GM18909 (cell line): ENCODE measurements at regions not wholly inside any gene's neighbourhood (a gene's known extent, or its start where the extent isn't known, plus 50 kb on each side); places are given as distances from the start of the nearest gene placed in this dataset.

Experiments
- ATAC-seq: cut with Tn5 transposase; IDR thresholded peaks from one replicate; pipeline ENCODE4 v1.9.1; 2021; ENCODE audit warnings: mild to moderate bottlenecking; ENCODE audit not compliant: unreplicated experiment, poor library complexity

DNA sequence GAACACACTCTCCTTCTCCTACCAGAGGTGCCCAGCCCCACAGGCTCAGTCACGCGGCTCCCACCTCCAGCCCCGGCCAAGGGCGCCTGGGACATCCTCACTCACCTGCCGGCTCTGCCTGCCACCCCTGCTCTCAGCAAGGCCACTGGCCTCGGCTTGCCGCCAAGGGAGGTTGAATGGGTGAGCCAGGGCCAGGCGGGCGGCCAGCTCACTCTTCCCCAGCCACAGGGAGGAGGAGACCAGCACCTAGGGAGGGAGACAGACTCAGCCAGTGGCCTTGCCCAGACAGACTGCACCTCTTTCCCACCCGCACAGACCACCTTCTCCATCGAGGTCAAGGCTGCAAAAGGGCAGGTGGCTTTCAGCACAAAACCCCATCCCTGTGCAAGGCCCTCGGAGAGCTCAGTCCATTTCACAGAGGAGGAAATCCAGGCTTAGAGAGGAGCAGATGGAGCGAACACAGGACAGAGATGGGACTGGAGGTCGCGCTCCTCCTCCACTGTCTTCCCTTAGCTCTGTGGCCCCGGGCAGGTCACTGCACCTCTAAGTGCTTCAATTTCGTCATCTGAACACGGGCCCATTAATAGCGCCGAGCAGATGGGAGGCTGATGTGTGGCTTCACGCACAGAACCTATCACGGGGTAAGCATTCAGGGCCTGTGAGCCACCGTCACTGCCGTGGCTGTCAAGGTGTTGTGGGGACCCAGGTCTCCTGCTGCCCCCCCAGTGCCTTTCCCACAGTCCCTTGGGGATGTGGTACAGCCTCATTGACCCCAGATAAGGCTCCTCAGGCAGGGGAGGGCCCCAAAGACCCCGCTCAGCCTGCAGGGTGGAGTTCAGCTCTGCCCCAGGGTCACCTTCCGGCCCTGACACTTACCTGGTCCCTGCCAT lies 56.1 kb downstream of the RMI2 start:
- no peak for ATAC-seq

DNA sequence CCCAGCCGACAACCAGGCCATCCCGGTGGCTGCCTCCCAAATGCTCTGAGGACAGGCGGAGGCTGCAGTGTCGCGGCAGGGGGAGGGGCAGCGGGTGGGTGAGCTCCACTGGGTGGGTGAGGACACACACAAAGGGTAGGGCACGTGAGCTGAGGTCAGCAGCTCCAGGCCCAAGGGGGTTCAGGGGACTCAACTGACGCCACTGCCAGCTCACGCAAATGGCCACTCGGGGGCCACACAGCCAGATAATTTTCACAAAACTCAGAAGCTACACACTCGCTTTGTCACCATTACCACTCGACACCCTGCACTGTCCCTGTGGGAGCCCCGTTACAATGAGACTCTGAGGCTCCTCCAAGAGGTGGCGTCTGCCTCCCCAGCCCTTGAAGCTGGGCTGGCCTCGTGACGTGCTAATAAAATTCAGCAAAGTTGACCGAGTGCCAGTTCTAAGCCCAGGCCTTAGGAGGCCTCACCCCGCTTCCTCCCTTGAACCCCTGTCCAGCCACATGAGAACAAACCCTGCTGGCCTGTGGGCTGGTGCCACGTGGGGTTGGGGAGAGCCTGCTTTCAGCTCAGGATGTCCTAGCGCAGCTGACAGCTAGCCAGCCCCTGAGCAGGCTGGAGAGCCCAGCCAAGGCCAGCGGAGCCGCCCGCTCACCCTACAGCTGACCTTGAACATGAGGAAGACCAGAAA lies 56.9 kb downstream of the RMI2 start:
- ATAC-seq = no peak

DNA sequence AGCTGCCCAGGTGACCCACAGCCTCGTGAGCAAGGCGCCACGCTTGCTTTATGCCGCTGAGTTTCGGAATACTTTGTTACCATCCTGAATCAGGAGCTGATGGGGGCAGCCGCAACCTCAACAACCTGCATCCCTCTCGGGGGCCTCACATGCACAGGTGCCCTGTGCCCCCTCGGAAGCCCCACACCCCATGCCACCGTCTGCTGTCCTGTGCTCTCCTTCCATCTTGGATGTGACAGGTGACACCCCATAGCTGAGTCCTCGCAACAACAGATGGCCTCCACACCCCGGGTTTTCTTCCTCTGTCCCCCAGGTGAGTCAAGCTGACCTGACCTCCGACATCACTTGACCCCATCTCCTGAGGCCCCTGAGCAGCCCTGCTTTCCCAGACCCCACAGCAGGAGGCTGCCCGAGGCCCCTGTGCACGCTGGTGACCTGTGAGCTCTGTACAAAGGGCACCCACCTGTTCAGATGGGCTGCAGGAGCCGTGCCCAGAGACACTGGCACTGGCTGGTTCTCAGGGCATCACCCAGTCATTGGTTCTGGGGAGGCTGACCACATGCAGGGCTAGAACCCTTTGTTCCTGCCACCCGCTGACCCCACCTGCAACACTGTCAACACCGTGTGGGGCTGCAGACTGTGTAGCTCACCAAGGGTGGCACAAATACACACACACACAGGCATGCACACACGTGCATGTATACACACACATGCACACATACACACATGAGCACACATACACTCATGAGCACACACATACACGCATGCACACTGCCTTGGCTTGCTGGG lies 57.7 kb downstream of the RMI2 start:
- no peak for ATAC-seq

DNA sequence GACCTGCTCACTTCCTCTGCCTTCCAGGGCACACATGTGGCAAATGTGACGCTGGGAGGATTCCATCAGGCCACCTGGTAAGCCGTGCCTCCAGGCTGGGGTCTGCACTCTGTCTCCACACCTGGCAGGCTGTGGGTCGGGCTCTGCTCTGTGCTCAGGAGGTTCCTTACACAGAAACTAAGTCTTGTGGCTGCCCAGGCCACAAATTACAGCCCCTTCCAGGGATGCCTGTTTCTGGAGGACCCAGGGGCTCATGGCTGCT lies 58.2 kb downstream of the RMI2 start:
- ATAC-seq = no peak

DNA sequence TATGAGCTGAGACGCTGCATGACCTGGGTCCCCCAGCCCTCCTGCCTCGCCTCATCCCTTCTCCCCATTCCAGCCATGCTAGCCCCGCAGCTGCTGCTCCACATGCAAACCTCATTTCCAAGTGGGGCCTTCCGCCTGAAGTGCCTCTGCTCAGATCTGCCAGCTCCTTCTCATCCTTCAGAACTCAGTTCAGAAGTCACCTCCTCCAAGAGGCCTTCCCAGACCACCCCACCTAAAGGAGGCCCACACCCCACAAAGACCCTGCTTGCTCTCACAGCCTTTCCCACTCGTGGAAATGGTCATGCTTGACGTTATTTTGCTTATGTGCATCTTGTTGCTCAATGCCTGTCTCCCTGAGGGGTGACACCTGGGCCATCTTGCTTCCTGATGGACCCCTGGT lies 58.7 kb downstream of the RMI2 start:
- no peak for ATAC-seq

DNA sequence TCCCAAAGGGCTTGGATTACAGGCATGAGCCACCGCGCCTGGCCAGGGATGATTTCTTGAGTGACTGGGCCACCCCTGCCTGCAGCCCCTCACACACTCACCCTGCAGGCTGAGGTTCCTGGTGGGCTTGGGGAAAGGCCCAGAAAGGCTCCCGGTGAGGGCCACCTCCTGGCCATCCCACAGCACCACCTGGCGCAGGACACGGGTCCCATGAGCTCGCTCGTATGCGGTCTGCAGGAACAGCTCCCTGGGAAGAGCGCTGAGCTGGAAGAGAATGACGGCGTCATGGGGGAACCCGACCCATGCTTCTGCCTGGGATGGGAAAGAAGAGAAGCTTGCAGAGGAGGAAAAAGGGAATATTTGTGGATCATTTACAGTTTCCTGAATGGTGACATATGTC lies 59.3 kb downstream of the RMI2 start:
- no peak for ATAC-seq

DNA sequence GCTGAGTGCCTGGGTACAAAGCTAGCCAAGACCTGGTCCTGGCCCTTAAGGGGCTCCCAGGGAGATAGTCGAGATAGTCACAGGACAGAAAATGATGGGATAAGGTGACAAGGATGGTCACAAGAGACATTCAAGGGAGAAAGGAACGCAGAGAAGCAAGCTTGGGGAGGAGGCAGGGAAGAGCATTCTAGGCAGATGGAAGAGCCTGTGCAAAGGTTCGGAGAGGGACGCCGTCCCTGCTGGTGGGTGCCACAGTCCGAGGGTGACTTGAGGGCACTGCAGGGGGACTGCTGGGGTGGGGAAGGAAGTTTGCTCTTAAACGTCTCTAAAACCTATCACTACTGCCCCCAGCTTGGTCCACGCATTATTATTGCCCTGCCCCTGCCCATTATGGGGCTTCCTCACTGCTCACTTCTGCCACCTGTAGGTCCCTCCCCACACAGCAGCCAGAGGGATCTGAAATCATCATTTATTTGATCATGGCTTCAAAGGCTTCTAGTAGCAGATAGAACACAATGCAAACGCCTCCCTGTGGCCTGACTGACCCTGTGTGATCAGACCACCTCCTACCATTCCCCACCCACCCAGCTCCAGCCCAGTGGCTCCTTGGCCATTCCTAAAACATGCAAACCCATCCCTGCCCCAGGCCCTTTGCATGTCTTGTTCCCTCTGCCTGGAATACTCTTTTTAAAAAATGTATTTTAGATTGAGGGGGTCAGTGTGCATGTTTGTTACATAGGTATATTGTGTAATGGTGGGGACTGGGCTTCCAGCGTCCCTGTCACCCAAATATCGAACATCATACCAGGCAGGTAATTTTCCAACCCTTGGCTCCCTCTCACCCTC lies 60.3 kb downstream of the RMI2 start:
- no peak for ATAC-seq

DNA sequence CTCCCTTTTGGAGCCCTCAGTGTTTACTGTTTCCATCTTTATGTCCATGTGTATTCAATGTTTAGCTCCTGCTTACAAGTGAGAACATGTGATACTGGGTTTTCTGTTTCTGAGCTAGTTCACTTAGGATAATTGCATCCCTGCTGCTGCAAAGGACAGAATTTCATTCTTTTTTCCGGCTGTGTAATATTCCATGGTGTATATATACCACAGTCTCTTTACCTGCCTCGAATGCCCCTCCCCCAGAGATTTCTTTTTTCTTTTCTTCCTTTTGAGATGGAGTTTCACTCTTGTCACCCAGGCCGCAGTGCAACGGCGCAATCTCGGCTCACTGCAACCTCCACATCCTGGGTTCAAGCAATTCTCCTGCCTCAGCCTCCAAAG lies 60.9 kb downstream of the RMI2 start:
- no peak for ATAC-seq

DNA sequence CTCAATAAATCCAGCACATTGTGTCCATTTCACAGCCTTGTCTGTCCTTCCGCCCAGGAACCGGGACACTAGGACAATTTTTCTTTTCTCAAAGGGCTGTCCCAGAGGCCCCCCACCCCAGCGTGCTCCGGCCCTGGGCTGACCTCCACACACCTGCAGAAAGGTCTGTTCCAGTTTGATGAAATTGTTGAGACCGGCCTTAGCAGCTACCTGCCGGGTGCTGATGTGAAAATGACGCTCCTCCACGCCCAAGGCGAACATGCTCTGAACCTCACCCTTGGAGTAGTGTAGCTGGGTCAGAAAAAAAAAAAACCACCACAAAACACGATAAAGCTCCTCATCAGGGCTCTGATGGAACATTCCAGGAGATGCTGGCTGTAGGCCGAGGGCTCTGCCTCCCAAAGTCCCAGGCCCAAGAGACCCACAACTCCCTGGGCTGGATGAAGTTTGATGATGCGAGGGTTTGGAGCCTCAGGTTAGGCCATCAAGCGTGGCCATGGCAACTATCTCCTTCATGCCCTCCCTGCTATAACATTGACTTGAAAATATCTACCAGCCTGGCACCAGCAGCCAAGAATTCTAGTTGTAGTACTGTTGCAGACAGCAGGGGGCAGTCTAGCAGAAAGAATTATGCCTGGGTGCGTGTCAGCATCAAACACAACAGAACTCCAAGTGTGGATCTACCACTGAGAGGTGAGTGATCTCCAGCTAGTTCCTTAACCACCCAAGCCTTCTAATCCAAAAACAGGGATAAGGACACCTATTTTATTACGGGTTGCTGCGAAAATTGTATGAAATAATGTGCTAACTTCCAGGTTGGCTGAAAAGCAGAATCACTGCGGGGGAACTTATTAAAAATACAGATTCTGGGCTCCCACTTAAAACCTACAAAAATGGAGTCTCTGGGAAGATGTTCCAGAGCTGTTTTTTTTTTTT lies 62.1 kb downstream of the RMI2 start:
- no peak for ATAC-seq

DNA sequence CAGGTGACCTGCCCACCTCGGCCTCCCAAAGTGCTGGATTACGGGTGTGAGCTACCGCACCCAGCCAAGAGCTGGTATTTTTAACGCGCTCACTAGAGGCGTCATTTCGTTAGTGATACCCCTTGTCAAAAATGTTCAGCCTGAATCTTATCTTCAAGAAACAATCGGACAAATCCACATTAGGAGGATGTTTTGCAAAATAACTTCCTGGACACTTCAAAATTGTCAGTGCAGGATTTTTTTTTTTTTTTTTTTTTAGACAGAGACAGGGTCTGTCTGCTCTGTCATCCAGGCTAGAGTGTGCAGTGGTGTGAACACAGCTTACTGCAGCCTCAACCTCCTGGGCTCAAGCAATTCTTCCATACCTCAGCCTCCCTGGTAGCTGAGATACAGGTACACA lies 63.0 kb downstream of the RMI2 start:
- ATAC-seq = no peak

DNA sequence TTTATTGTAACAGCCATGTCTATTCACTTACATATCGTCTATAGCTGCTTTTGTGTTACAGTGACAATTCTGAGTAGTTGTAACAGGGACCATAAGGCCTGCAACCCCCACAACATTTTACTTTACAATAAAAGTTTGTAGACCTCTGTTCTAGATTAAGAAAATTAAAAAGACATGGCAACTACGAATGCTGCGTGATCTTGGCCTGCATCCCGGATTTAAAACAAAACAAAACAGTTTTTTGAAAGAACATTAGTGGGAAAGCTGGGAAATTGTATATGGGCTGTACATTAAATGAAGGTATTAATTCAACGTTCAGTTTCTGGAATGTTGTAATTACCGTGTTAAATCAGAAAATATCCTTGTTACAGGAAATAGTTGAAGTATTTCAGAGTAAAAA lies 64.1 kb downstream of the RMI2 start:
- ATAC-seq = no peak

DNA sequence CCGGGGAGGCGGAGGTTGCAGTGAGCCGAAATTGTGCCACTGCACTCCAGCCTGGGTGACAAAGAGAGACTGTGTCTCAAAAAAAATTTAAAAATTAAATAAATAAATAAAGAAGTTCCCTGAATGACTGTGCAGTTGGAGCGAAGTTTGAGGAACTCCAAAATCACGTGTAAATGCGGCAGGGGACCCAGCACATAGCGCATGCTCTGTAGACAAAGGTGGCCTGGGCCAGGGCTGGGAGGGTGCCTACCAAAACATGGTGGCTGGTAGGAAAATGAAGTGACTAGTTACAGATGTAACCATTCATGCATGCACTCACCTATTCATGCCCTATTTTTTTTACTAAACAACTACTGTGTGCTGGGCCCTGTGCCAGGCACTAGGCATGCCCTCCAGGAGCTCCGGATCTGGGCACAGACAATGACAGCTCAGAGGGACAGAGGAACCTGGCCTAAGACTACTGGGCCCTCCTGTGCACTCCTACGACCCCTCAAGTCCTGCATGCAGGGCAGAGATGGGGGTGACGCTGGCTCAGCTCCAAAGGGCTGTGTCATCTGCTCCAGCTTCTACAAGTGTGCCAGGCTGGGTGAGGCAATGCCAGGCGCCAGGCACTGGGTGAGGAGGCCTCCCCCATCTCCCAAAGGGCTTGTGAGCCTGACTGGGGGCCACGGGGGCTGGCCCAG lies 65.3 kb downstream of the RMI2 start:
- ATAC-seq = no peak

DNA sequence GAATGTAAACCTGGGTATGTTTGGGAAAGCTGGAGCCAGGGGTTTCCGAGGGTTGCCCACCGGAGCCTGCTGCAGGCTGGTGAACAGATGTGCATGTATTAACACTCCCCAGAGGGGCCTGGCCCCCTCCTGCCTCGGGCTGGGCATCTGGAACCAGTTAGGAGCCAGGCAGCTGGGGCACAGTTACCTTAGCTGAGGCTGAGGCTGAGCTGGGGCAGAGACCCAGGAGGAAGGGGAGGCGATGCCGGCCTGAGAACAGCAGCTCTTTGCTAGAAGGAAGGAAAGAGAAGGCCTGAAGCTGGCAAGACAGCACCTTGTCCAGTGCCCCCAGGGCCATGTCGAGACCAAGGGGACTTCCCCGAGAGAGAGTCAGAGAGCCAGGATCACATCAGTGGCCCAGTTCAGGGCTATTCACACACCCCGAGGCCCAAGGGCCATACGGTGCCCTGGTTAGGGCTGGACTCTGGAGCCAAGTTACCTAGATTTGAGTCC lies 65.8 kb downstream of the RMI2 start:
- no peak for ATAC-seq

DNA sequence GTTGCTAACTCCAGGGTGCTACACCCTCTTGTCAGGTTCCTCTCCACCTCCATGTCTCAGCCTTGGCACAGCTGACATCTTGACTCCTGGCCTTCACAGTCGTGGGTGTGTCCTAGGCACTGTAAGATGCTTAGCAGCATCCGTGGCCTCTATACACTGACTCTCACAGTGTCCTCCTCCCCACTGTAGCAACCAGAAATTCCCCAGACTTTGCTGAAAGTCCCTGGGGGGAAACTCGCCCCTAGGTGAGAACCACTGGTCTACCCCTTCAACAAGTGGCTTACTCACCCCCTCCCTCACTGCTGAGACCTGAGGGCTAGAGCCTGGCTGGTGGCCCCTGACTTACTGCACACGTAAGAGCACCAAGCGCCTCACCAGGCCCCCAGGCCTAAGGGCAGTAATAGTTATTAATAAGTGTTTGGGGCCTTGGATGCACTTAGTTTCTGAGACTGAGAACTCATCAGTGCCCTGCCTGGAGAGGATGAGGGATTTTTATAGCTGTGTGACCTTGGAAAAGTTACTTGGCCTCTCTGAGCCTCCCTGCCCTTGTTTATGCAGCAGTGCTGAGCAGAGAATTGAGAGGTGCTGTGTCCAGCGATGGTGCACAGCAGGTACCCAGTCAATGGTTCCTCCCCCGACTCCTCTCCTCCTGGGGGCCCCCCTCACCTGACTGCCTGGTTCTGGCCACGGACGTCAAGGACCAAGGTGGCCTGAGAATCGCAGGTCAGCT lies 67.1 kb downstream of the RMI2 start:
- ATAC-seq = no peak

DNA sequence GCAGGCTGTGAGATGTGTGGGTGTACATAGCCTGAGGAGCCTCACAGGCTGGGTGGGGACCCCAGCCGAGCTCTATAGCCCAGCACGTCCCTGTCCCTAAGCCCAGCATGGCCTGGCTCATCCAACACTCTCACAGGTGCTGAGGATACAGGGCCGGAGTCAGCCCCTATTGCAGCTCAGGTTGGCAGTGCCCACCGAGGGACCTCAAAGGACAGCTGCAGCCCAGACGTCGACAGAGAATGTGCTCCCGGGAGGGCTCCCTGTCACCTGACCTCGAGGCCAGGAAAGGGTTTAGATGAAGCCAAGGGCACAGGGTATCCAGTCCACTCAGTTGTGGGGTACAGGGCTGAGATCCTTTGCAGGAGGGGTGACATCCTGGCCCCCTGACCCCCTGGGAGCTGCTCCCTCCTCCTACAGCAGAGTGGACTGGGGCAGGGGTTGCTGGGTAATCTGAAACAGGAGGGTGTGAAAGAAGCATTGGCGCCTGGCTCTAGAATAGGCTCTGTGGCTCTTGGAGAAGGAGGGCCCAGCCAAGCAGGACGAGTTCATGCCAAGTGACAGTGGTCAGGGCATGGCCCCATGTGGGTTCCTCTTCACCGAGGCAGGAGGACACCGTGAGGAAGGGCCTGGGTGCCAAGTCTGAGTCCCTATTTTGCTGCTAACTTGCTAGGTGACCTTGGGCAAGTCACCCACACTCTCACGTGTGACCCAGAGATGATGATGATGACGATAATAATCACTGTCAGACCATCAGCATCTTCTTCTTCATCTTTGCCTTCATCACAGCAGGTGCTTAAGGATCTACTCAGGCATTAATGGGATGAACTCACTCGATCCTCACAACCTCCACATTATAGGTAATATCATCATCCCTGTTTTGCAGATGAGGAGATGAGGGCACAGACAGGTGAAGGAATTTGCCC lies 68.0 kb downstream of the RMI2 start:
- ATAC-seq = no peak

DNA sequence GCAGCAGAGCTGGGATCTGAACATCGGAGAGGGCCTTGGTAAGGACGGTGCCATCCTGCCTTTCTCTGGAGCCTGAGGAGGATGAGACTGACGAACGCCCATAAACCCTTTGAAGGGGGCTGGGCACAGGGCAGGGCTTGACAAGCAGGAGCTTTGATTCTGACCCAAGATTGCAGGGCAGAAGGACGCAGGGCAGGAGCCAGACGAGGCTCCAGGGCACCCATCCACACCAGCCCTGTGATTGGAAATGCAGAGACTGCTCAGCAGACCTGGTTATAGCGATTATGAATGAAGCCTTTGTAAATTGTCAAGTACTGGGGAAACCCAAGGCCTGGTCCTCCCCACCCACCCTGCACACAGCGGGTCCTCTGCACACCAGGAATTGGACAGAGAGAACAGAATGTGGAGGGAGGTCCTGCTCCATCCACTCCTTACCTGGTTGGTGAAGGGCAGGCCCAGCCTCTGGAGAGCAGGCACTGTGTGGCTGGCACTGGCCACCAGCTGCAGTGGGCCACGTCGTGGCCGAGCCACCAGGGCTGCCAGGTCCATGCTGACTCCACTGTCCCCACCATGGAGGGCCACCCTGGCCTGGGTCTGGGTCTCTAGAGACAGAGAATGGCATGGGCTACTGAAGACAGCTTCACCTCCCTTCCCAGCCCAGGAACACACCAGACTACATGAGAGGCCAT lies 68.8 kb downstream of the RMI2 start:
- ATAC-seq = no peak
